GM13977 (cell line): ENCODE measurements at regions not wholly inside any gene's neighbourhood (a gene's known extent, or its start where the extent isn't known, plus 50 kb on each side); places are given as distances from the start of the nearest gene placed in this dataset.
"Not testable (repeated sequence)": the region's sequence is repeated elsewhere in the genome, so short reads cannot be mapped to it uniquely, and the experiment has no call there.

Source experiments
- DNase-seq: peaks from one replicate; pipeline ENCODE4 v3.0.0; 2012; ENCODE audit warnings: low spot score
- in situ Hi-C: fragments of 300-500 bp; cut with MboI; formaldehyde crosslinking; loops from one replicate; pipeline ENCODE4 v1.12.0; 2022; ENCODE audit warnings: low sequenced_read_pairs, low pct_unique_long_range_greater_than_20kb, mixed read lengths, inconsistent platforms; ENCODE audit not compliant: unreplicated experiment
- TF ChIP-seq, protein P1 (sequence below): IDR thresholded peaks from 2 replicates; pipeline ENCODE4 v1.5.1; 2012; ENCODE audit warnings: mild to moderate bottlenecking, control low read depth; ENCODE audit not compliant: insufficient read depth; ENCODE audit errors: extremely low read depth, missing control alignments

DNA sequence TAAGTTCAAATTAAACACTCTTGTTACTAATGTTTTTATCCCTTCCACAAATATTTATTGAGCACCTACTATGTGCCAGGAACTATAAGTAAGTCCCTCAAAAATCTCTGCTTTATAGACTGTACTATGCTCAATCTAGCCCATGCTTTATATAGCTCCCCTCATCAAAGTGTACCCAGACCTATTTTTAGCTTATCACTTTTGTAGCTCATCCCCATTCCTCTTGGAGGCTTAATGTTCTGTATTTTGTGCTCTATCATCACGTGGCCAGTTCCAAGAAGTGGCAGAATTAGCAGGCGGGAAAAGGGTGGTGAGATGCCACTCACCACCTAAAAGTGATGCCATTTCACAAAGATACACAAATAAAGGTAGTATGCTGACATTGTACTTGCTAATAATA is 138.1 kb upstream of the BET1 start:
- TF ChIP-seq, protein P1, sequence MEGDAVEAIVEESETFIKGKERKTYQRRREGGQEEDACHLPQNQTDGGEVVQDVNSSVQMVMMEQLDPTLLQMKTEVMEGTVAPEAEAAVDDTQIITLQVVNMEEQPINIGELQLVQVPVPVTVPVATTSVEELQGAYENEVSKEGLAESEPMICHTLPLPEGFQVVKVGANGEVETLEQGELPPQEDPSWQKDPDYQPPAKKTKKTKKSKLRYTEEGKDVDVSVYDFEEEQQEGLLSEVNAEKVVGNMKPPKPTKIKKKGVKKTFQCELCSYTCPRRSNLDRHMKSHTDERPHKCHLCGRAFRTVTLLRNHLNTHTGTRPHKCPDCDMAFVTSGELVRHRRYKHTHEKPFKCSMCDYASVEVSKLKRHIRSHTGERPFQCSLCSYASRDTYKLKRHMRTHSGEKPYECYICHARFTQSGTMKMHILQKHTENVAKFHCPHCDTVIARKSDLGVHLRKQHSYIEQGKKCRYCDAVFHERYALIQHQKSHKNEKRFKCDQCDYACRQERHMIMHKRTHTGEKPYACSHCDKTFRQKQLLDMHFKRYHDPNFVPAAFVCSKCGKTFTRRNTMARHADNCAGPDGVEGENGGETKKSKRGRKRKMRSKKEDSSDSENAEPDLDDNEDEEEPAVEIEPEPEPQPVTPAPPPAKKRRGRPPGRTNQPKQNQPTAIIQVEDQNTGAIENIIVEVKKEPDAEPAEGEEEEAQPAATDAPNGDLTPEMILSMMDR = no peak
- DNase-seq = no peak
- in situ Hi-C loops = no loop called here

DNA sequence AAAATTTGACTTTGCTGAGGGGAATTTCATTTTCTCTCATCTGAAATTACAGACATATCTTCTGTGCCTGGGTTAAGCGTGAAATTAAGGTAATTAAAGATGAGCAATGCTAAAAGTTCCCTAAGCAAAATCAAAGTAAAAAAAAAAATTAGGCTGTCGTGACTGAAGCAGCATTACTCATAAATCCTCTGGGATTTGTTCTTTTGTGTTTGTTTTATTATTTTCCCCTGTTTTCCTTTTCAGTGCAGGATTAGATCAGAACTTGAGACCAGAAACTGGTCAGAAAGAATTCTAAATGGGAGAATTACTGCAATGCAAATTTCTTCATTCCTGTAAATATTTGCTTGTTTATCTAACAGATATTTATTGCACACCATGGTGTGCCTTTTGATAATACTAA is 141.4 kb upstream of the BET1 start:
- DNase-seq = no peak
- in situ Hi-C loops = no loop called here
- TF ChIP-seq, protein P1 = no peak

DNA sequence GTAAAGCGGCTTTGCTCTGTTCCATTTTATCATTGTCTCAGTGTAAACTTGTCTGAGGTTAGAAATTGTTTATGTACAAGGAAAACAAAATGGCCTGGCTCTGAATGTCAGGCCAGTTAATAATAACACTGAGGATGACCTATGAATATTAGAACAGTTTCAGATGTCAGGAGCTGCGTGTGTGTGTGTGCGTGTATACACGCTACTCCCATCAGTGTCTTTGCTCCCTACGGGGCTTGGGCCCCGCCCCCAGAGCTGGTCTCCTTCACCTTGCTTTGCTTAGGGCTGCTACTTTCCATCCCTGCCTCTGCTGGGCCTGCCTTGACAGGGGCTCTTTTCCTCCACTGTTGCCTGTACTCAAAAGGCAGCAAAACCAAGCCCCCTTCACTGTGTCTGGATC is 142.3 kb upstream of the BET1 start:
- in situ Hi-C loops = no loop called here
- TF ChIP-seq, protein P1 = no peak

GRCh38 chr7:94149789-94150545 is 145.8 kb upstream of the BET1 start:
- in situ Hi-C loops = no loop called here
- no peak for DNase-seq
- TF ChIP-seq, protein P1 = no peak

More for the DNA sequence above, 142.3 kb upstream of the BET1 start:
- DNase-seq = no peak

DNA sequence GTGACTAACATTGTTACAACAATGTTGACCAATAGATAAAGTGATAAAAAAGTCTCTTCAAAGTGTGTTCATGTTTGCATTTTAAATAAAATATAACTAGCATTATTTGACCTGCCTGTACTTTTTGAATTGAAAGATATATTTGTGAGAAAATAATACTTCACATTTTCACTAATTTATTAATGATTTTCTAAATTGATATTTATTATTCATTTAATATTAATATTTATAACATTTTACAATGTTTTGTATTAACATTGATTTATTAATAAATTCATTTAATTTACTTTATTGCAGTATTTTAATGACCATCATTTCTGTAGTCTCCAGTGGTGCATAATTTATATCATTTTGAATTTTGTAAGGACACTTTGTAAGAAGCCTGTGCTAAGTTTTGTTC is 150.0 kb upstream of the BET1 start:
- TF ChIP-seq, protein P1 = no peak
- in situ Hi-C loops = no loop called here
- DNase-seq = no peak

GRCh38 chr7:94154858-94155257 is 150.7 kb upstream of the BET1 start:
- no peak for DNase-seq
- in situ Hi-C loops = no loop called here
- TF ChIP-seq, protein P1 = peak; percentile 20

GRCh38 chr7:94157659-94158306 is 153.6 kb upstream of the BET1 start:
- DNase-seq, in situ Hi-C loops: not testable (repeated sequence)
